NB4 (cell line): ENCODE measurements at regions not wholly inside any gene's neighbourhood (a gene's known extent, or its start where the extent isn't known, plus 50 kb on each side); places are given as distances from the start of the nearest gene placed in this dataset.

ENCODE experiments used
- CTCF ChIP-seq: IDR thresholded peaks from one replicate; pipeline ENCODE4 v1.5.1; 2012; ENCODE audit warnings: low read depth, low read length
- POLR2A ChIP-seq: IDR thresholded peaks from 2 replicates; pipeline ENCODE4 v1.6.1; 2011; ENCODE audit warnings: mild to moderate bottlenecking; ENCODE audit not compliant: insufficient read length; ENCODE audit errors: extremely low read depth

GRCh38 chr2:236841389-236841788 is 244.3 kb upstream of the COPS8 start:
- TF ChIP-seq POLR2A (no peak), CTCF (no peak)
